HepG2 (cell line): ENCODE measurements at regions not wholly inside any gene's neighbourhood (a gene's known extent, or its start where the extent isn't known, plus 50 kb on each side); places are given as distances from the start of the nearest gene placed in this dataset.

ENCODE experiments used
- ATAC-seq: fragments of 200-7000 bp; cut with Tn5 transposase; 3 replicates; pipeline ENCODE4 v1.9.1; 2020; ENCODE audit warnings: mild to moderate bottlenecking, moderate library complexity
- BruUV-seq: library from RNA; stranded (reverse); fragments of 400-500 nt; replicated peaks from 2 replicates; lab custom pipeline; 2021; lab: Mats Ljungman, UMichigan
- CTCF ChIA-PET: fragments of 300-600 bp; formaldehyde crosslinking; extraction: SDS; loops from one replicate; lab custom pipeline; 2021; ENCODE audit warnings: low total read pairs, inconsistent platforms, low intra/inter-chr PET ratio; lab: Yijun Ruan, JAX
- POLR2A ChIA-PET: fragments of 350-600 bp; sonication (Branson Sonifier 250); formaldehyde crosslinking; loops from one replicate; lab custom pipeline; 2020; ENCODE audit warnings: antibody characterized with exemption, inconsistent platforms; lab: Yijun Ruan, JAX
- DNase-seq: peaks from one replicate; pipeline ENCODE4 v3.0.0-alpha.2; 2015; ENCODE audit warnings: low spot score
- FAIRE-seq: peaks from 3 replicates; lab custom pipeline; 2011; peaks lifted over from hg19 to GRCh38; lab: Jason Lieb, UNC
- H2AFZ ChIP-seq: one replicate; pipeline ENCODE4 v1.6.1; 2011; ENCODE audit warnings: low read length, inconsistent platforms
- H3K27ac ChIP-seq: fragments of 300-600 bp; 3 replicates; pipeline ENCODE4 v1.8.0; 2011; ENCODE audit warnings: mixed run types, mild to moderate bottlenecking, mixed read lengths, low read length, inconsistent platforms; ENCODE audit not compliant: insufficient read depth; ENCODE audit errors: extremely low read length
- H3K27me3 ChIP-seq, 2 experiments: fragments of 200-600 bp in 1 of 2; 2 replicates in 1 of 2; 3 replicates in 1 of 2; pipeline versions ENCODE4 v1.6.0 to v1.8.0; 2011; ENCODE audit warnings: low read length in 2 of 2, mild to moderate bottlenecking in 2 of 2, moderate library complexity in 2 of 2, inconsistent platforms in 1 of 2; ENCODE audit not compliant: insufficient read depth in 2 of 2, control insufficient read depth in 1 of 2
- H3K36me3 ChIP-seq, 2 experiments: fragments of 200-600 bp in 1 of 2; replicated peaks in 1 of 2; 2 replicates in 1 of 2; 3 replicates in 1 of 2; pipeline versions ENCODE4 v1.5.1 to v1.8.0; 2011; ENCODE audit warnings: low read length in 2 of 2, inconsistent platforms in 1 of 2; ENCODE audit not compliant: insufficient read depth in 2 of 2, control insufficient read depth in 1 of 2
- H3K4me1 ChIP-seq: 2 replicates; pipeline ENCODE4 v1.5.1; 2012; ENCODE audit warnings: low read length, inconsistent platforms; ENCODE audit not compliant: insufficient read depth
- H3K4me2 ChIP-seq: 2 replicates; pipeline ENCODE4 v1.6.0; 2011; ENCODE audit warnings: low read depth, low read length, inconsistent platforms
- H3K4me3 ChIP-seq, 3 experiments: fragments of 200-600 bp in 1 of 3; sonication (generic), shearing (Covaris generic) in 1 of 3; replicated peaks in 1 of 3; 2 replicates each; pipeline ENCODE4 v1.5.1; 2011 to 2016; ENCODE audit warnings: low read length in 3 of 3, inconsistent platforms in 2 of 3, low read depth in 2 of 3, mild to moderate bottlenecking in 2 of 3, control low read depth in 1 of 3, mixed read lengths in 1 of 3; ENCODE audit not compliant: insufficient read depth in 1 of 3
- H3K79me2 ChIP-seq: one replicate; pipeline ENCODE4 v1.6.1; 2011; ENCODE audit warnings: low read length, inconsistent platforms; ENCODE audit not compliant: insufficient read depth
- H3K9ac ChIP-seq: 2 replicates; pipeline ENCODE4 v1.6.0; 2011; ENCODE audit warnings: mild to moderate bottlenecking, low read depth, low read length, inconsistent platforms; ENCODE audit not compliant: insufficient read depth
- H3K9me3 ChIP-seq: 2 replicates; pipeline ENCODE4 v1.5.1; 2012; ENCODE audit warnings: mild to moderate bottlenecking, low read length
- H4K20me1 ChIP-seq: 2 replicates; pipeline ENCODE4 v1.6.0; 2011; ENCODE audit warnings: inconsistent platforms, mild to moderate bottlenecking, low read length, moderate library complexity; ENCODE audit not compliant: insufficient read depth
- BCL6 ChIP-seq: IDR thresholded peaks from 2 replicates; pipeline ENCODE4 v1.6.1; 2016; ENCODE audit warnings: missing genetic modification reagents, missing compliant biosample characterization
- HMG20B ChIP-seq: conservative IDR thresholded peaks from 2 replicates; pipeline ENCODE4 v1.6.1; 2016; ENCODE audit warnings: missing genetic modification reagents, missing compliant biosample characterization
- TAF1 ChIP-seq: sonication (generic); formaldehyde crosslinking; IDR thresholded peaks from 2 replicates; pipeline ENCODE4 v1.4.0; 2020; ENCODE audit warnings: missing genetic modification reagents
- ZFYVE20 ChIP-seq: sonication (generic); formaldehyde crosslinking; IDR thresholded peaks from 2 replicates; pipeline ENCODE4 v1.8.0; 2023; ENCODE audit warnings: low read depth, mild to moderate bottlenecking, moderate library complexity, missing genetic modification reagents, borderline replicate concordance
- ZNF280B ChIP-seq: sonication (generic); formaldehyde crosslinking; IDR thresholded peaks from 2 replicates; pipeline ENCODE4 v1.5.0; 2020; ENCODE audit warnings: missing genetic modification reagents, mild to moderate bottlenecking, borderline replicate concordance
- ZNF563 ChIP-seq: sonication (generic); formaldehyde crosslinking; IDR thresholded peaks from 2 replicates; pipeline ENCODE4 v1.8.0; 2022; ENCODE audit warnings: mild to moderate bottlenecking, moderate library complexity, missing genetic modification reagents
- WGBS: methylation state at CpG from one replicate; pipeline ENCODE4 v1.1.6; 2017; ENCODE audit warnings: low lambda C conversion rate; 5-methylcytosine and 5-hydroxymethylcytosine counted together
- in situ Hi-C: cut with HindIII; loops from 2 replicates; pipeline ENCODE4 v1.10.0; 2017; ENCODE audit warnings: low pct_unique_long_range_greater_than_20kb; ENCODE audit not compliant: extremely low pct_ligation_motif_present
- intact Hi-C: fragments of 100-400 bp; cut with micrococcal nuclease; formaldehyde crosslinking; loops from one replicate; pipeline ENCODE4 v1.10.0; 2022; ENCODE audit not compliant: unreplicated experiment
- TF ChIP-seq, protein P1 (sequence below): sonication (generic); formaldehyde crosslinking; IDR thresholded peaks from 2 replicates; pipeline ENCODE4 v1.4.0; 2020; ENCODE audit warnings: missing genetic modification reagents
- TF ChIP-seq, protein P2 (sequence below): sonication (generic); formaldehyde crosslinking; IDR thresholded peaks from 2 replicates; pipeline ENCODE4 v1.4.0; 2020; ENCODE audit warnings: missing genetic modification reagents, borderline replicate concordance

- H2AFZ ChIP-seq: no peak overlapping the region
- POLR2A ChIA-PET: no interaction called here
- H4K20me1 ChIP-seq: no peaks in the 10 kb centered on the region
- WGBS: 22% methylated on average over 4 of the region's 4 CpGs
- BruUV-seq: no TSS peak
- FAIRE-seq: no peak
- intact Hi-C loops: no loop called here
- H3K36me3 ChIP-seq: no peaks in the 10 kb centered on the region
- H3K4me2 ChIP-seq: no peak overlapping the region
- TF ChIP-seq BCL6 (CRISPR knock-in tag): no peak
- no peak for TF ChIP-seq TAF1
- no peak for TF ChIP-seq ZNF563 (CRISPR knock-in tag)
- TF ChIP-seq ZFYVE20: no peak
- TF ChIP-seq, protein P1, sequence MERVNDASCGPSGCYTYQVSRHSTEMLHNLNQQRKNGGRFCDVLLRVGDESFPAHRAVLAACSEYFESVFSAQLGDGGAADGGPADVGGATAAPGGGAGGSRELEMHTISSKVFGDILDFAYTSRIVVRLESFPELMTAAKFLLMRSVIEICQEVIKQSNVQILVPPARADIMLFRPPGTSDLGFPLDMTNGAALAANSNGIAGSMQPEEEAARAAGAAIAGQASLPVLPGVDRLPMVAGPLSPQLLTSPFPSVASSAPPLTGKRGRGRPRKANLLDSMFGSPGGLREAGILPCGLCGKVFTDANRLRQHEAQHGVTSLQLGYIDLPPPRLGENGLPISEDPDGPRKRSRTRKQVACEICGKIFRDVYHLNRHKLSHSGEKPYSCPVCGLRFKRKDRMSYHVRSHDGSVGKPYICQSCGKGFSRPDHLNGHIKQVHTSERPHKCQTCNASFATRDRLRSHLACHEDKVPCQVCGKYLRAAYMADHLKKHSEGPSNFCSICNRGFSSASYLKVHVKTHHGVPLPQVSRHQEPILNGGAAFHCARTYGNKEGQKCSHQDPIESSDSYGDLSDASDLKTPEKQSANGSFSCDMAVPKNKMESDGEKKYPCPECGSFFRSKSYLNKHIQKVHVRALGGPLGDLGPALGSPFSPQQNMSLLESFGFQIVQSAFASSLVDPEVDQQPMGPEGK (CRISPR knock-in tag): no peak
- TF ChIP-seq HMG20B: no peak
- TF ChIP-seq, protein P2, sequence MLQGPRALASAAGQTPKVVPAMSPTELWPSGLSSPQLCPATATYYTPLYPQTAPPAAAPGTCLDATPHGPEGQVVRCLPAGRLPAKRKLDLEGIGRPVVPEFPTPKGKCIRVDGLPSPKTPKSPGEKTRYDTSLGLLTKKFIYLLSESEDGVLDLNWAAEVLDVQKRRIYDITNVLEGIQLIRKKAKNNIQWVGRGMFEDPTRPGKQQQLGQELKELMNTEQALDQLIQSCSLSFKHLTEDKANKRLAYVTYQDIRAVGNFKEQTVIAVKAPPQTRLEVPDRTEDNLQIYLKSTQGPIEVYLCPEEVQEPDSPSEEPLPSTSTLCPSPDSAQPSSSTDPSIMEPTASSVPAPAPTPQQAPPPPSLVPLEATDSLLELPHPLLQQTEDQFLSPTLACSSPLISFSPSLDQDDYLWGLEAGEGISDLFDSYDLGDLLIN (CRISPR knock-in tag): no peak
- no peak for TF ChIP-seq ZNF280B (CRISPR knock-in tag)
- H3K79me2 ChIP-seq: no peaks in the 10 kb centered on the region
- no peak for DNase-seq
- CTCF ChIA-PET: no interaction called here
- no peak overlapping the region for H3K27ac ChIP-seq
- no peaks in the 10 kb centered on the region for H3K9me3 ChIP-seq
- no peak overlapping the region for H3K4me3 ChIP-seq
- H3K4me1 ChIP-seq: no peaks in the 10 kb centered on the region
- H3K9ac ChIP-seq: no peak overlapping the region
- no peak for ATAC-seq
- H3K27me3 ChIP-seq: peaks cover 0 to 19% of the 10 kb centered on the region in 2 experiments; a peak in 2 of 5 replicates
- in situ Hi-C loops: no loop called here
These were observed 454.4 kb downstream of the FUT8 start for GRCh38 chr14:65866886-65867285.
